Skin of body (tissue), 1 donor: ENCODE measurements at regions not wholly inside any gene's neighbourhood (a gene's known extent, or its start where the extent isn't known, plus 50 kb on each side); places are given as distances from the start of the nearest gene placed in this dataset.
"Not testable (repeated sequence)": the region's sequence is repeated elsewhere in the genome, so short reads cannot be mapped to it uniquely, and the experiment has no call there.

Source experiments
- DNase-seq: peaks from one replicate; lab custom pipeline; 2025; lab: John Stamatoyannopoulos, UW

- DNase-seq = no peak
Observed at GRCh38 chr4:106869551-106869950, 166.6 kb downstream of the DKK2 start.

- peak; percentile 80 for DNase-seq
Observed at GRCh38 chr4:106868381-106869035, 167.6 kb downstream of the DKK2 start.

- peak; percentile 96 for DNase-seq
Observed at GRCh38 chr4:106864231-106864630, 171.9 kb downstream of the DKK2 start.

- no peak for DNase-seq
Observed at GRCh38 chr4:106854569-106855351, 181.4 kb downstream of the DKK2 start.

GRCh38 chr4:106852426-106852825 is 183.7 kb downstream of the DKK2 start:
- DNase-seq = peak; percentile 82

GRCh38 chr4:106851726-106852125 is 184.4 kb downstream of the DKK2 start:
- DNase-seq = peak; percentile 91

GRCh38 chr4:106850691-106851090 is 185.4 kb downstream of the DKK2 start:
- DNase-seq = no peak

- DNase-seq = peak; percentile 2
Observed at GRCh38 chr4:106835919-106836318, 200.2 kb downstream of the DKK2 start.

- DNase-seq = no peak
Observed at GRCh38 chr4:106830879-106831278, 205.2 kb downstream of the DKK2 start.

- DNase-seq = no peak
Observed at GRCh38 chr4:106818764-106819163, 217.3 kb downstream of the DKK2 start.

GRCh38 chr4:106816496-106816895 is 219.6 kb downstream of the DKK2 start:
- no peak for DNase-seq

GRCh38 chr4:106810122-106810521 is 226.0 kb downstream of the DKK2 start:
- DNase-seq = no peak

- DNase-seq = no peak
Observed at GRCh38 chr4:106809076-106809475, 227.0 kb downstream of the DKK2 start.

- no peak for DNase-seq
Observed at GRCh38 chr4:106806158-106806797, 229.8 kb downstream of the DKK2 start.

- DNase-seq = peak; percentile 72
Observed at GRCh38 chr4:106803083-106803482, 233.0 kb downstream of the DKK2 start.

- peak; percentile 13 for DNase-seq
Observed at GRCh38 chr4:106801386-106801785, 234.7 kb downstream of the DKK2 start.

GRCh38 chr4:106796876-106797275 is 239.2 kb downstream of the DKK2 start:
- no peak for DNase-seq

- DNase-seq = no peak
Observed at GRCh38 chr4:106795326-106795725, 240.8 kb downstream of the DKK2 start.

GRCh38 chr4:106793933-106794332 is 242.2 kb downstream of the DKK2 start:
- no peak for DNase-seq

GRCh38 chr4:106775636-106776035 is 260.5 kb downstream of the DKK2 start:
- DNase-seq = no peak

- not testable (repeated sequence) for DNase-seq
Observed at GRCh38 chr4:106774055-106774454, 262.1 kb downstream of the DKK2 start.

GRCh38 chr4:106773076-106773905 is 262.8 kb downstream of the DKK2 start:
- DNase-seq = no peak
